ENCODE measurements at regions not wholly inside any gene's neighbourhood (a gene's known extent, or its start where the extent isn't known, plus 50 kb on each side); places are given as distances from the start of the nearest gene placed in this dataset.

- H3K4me1 ChIP-seq (ENCODE audit: insufficient read depth), result no peaks in the 10 kb centered on the region
- no peaks in the 10 kb centered on the region for H3K79me2 ChIP-seq (replicated peaks; ENCODE audit: insufficient read depth)
- Mint-ChIP-seq H3K9me3 (no peaks in the 10 kb centered on the region; the same call in 2 of the 3 replicates), H3K4me1 (no peaks in the 10 kb centered on the region), H3K36me3 (ENCODE audit: low read depth) (no peaks in the 10 kb centered on the region), H3K27me3 (ENCODE audit: insufficient read depth, low read depth, poor library complexity) (no peaks in the 10 kb centered on the region), H3K27ac (no peak overlapping the region), H3K4me3 (no peak overlapping the region)
- H3F3A ChIP-seq (replicated peaks; ENCODE audit: low read depth), result no peaks in the 10 kb centered on the region
- ATAC-seq (no peak), DNase-seq (ENCODE audit: low spot score) (no peak)
- H3K27ac ChIP-seq (ENCODE audit: low read depth), result no peak overlapping the region
- TF ChIP-seq ZNF114 (CRISPR knock-in tag; IDR thresholded peaks at IDR 0.05), result no peak
- TF ChIP-seq NANOG (IDR thresholded peaks at IDR 0.05; ENCODE audit: borderline replicate concordance), result no peak
- no peak for TF ChIP-seq POLR2AphosphoS5 (IDR thresholded peaks at IDR 0.05; ENCODE audit: low read depth)
- TF ChIP-seq ZNF331 (CRISPR knock-in tag; IDR thresholded peaks at IDR 0.05; ENCODE audit: low read depth), result no peak
- no peak for TF ChIP-seq CTCF (conservative IDR thresholded peaks at IDR 0.05; ENCODE audit: low read depth in 2 of 2)
- TF ChIP-seq EZH2 (IDR thresholded peaks at IDR 0.05; ENCODE audit: low read depth, unreplicated experiment), result no peak
- TF ChIP-seq CREB1 (CRISPR knock-in tag; IDR thresholded peaks at IDR 0.05; ENCODE audit: low read depth), result no peak
- no peak for TF ChIP-seq ZNF462 (CRISPR knock-in tag; IDR thresholded peaks at IDR 0.05)
- no peak for TF ChIP-seq STAT1 (IDR thresholded peaks at IDR 0.05; ENCODE audit: unreplicated experiment)
- TF ChIP-seq JUNB (IDR thresholded peaks at IDR 0.05; ENCODE audit: unreplicated experiment), result no peak
- TF ChIP-seq, protein P1, sequence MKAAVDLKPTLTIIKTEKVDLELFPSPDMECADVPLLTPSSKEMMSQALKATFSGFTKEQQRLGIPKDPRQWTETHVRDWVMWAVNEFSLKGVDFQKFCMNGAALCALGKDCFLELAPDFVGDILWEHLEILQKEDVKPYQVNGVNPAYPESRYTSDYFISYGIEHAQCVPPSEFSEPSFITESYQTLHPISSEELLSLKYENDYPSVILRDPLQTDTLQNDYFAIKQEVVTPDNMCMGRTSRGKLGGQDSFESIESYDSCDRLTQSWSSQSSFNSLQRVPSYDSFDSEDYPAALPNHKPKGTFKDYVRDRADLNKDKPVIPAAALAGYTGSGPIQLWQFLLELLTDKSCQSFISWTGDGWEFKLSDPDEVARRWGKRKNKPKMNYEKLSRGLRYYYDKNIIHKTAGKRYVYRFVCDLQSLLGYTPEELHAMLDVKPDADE (IDR thresholded peaks at IDR 0.05), result no peak
- TF ChIP-seq EZH2phosphoT487 (IDR thresholded peaks at IDR 0.05; ENCODE audit: unreplicated experiment), result no peak
- no peaks in the 10 kb centered on the region for H4K20me1 ChIP-seq (replicated peaks; ENCODE audit: insufficient read depth)
- H3K9me2 ChIP-seq (ENCODE audit: insufficient read depth), result no peaks in the 10 kb centered on the region; the same call in 1 of the 2 replicates
- H2AFZ ChIP-seq, result no peak overlapping the region
- no peaks in the 10 kb centered on the region for H3K27me3 ChIP-seq (ENCODE audit: insufficient read depth)
- H3K36me3 ChIP-seq (ENCODE audit: insufficient read depth), result no peaks in the 10 kb centered on the region
- no peak overlapping the region for H3K4me2 ChIP-seq
- H3K4me3 ChIP-seq, result no peak overlapping the region
Observed at GRCh38 chr13:81211713-81212112, 870.8 kb upstream of the SPRY2 start.
